NCI-H1048 (cell line): ENCODE measurements at regions not wholly inside any gene's neighbourhood (a gene's known extent, or its start where the extent isn't known, plus 50 kb on each side); places are given as distances from the start of the nearest gene placed in this dataset.

ENCODE experiments used
- DNase-seq: peaks from one replicate; lab custom pipeline; 2025; lab: John Stamatoyannopoulos, UW

GRCh38 chr5:22988937-22989336 lies 135.8 kb upstream of the CDH12 start:
- no peak for DNase-seq

GRCh38 chr5:22986281-22986680 lies 133.1 kb upstream of the CDH12 start:
- DNase-seq, result no peak

- DNase-seq, result no peak
These were observed 132.3 kb upstream of the CDH12 start for GRCh38 chr5:22985446-22985845.

GRCh38 chr5:22970956-22971618 lies 117.9 kb upstream of the CDH12 start:
- DNase-seq, result no peak

- no peak for DNase-seq
These were observed 117.3 kb upstream of the CDH12 start for GRCh38 chr5:22970491-22970890.

GRCh38 chr5:22968386-22968785 lies 115.2 kb upstream of the CDH12 start:
- DNase-seq, result no peak

GRCh38 chr5:22965960-22966359 lies 112.8 kb upstream of the CDH12 start:
- DNase-seq, result no peak

- DNase-seq, result no peak
These were observed 111.5 kb upstream of the CDH12 start for GRCh38 chr5:22964632-22965031.

- DNase-seq, result no peak
These were observed 105.5 kb upstream of the CDH12 start for GRCh38 chr5:22958462-22959262.

GRCh38 chr5:22947921-22948320 lies 94.8 kb upstream of the CDH12 start:
- DNase-seq, result no peak

- no peak for DNase-seq
These were observed 85.2 kb upstream of the CDH12 start for GRCh38 chr5:22938362-22938761.

GRCh38 chr5:22928821-22929482 lies 75.8 kb upstream of the CDH12 start:
- no peak for DNase-seq

- no peak for DNase-seq
These were observed 73.4 kb upstream of the CDH12 start for GRCh38 chr5:22926574-22926973.

- no peak for DNase-seq
These were observed 65.4 kb upstream of the CDH12 start for GRCh38 chr5:22918511-22918910.

GRCh38 chr5:22916393-22916792 lies 63.2 kb upstream of the CDH12 start:
- DNase-seq, result no peak

GRCh38 chr5:22911019-22911418 lies 57.9 kb upstream of the CDH12 start:
- no peak for DNase-seq

GRCh38 chr5:22910523-22910922 lies 57.4 kb upstream of the CDH12 start:
- DNase-seq, result no peak

GRCh38 chr5:22908586-22908985 lies 55.4 kb upstream of the CDH12 start:
- no peak for DNase-seq

GRCh38 chr5:22908129-22908528 lies 55.0 kb upstream of the CDH12 start:
- DNase-seq, result no peak
